K562 (cell line): ENCODE measurements at regions not wholly inside any gene's neighbourhood (a gene's known extent, or its start where the extent isn't known, plus 50 kb on each side); places are given as distances from the start of the nearest gene placed in this dataset.
"Not testable (repeated sequence)": the region's sequence is repeated elsewhere in the genome, so short reads cannot be mapped to it uniquely, and the experiment has no call there.

Experiments used
- ATAC-seq: fragments of 200-7000 bp; cut with Tn5 transposase; 3 replicates; pipeline ENCODE4 v1.9.1; 2020; ENCODE audit warnings: moderate library complexity
- BruUV-seq: library from RNA; stranded (reverse); fragments of 400-500 nt; replicated peaks from 2 replicates; lab custom pipeline; 2021; lab: Mats Ljungman, UMichigan
- CTCF ChIA-PET: fragments of 300-600 bp; formaldehyde crosslinking; extraction: SDS; loops from one replicate; lab custom pipeline; 2021; ENCODE audit warnings: low intra/inter-chr PET ratio; lab: Yijun Ruan, JAX
- POLR2A ChIA-PET: fragments of 300-600, 350-650 bp; sonication (Branson Sonifier 250); formaldehyde crosslinking; extraction: SDS; loops from one replicate; lab custom pipeline; 2021; ENCODE audit warnings: antibody characterized with exemption, inconsistent platforms; lab: Yijun Ruan, JAX
- DNase-seq, 4 experiments: peaks; one replicate each; pipeline versions ENCODE4 v3.0.0 to v3.0.0-alpha.2; 2011 to 2018; ENCODE audit warnings: low spot score in 3 of 4, mixed read lengths in 3 of 4; ENCODE audit errors: extremely low read depth in 1 of 4
- FAIRE-seq: peaks from 2 replicates; lab custom pipeline; 2011; peaks lifted over from hg19 to GRCh38; lab: Jason Lieb, UNC
- H2AFZ ChIP-seq: 2 replicates; pipeline ENCODE4 v1.6.0; 2011; ENCODE audit warnings: low read depth, low read length, control low read depth, inconsistent platforms
- H3K27ac ChIP-seq: fragments of 200-600 bp; 3 replicates; pipeline ENCODE4 v1.8.0; 2011; ENCODE audit warnings: low read depth, mild to moderate bottlenecking, control low read depth, inconsistent platforms, low read length, moderate library complexity, mixed read lengths; ENCODE audit errors: extremely low read depth
- H3K27me3 ChIP-seq, 2 experiments: fragments of 300-600 bp in 1 of 2; 2 replicates in 1 of 2; 3 replicates in 1 of 2; pipeline versions ENCODE4 v1.6.0 to v1.8.0; 2011; ENCODE audit warnings: inconsistent platforms in 2 of 2, low read length in 2 of 2, mild to moderate bottlenecking in 1 of 2, mixed read lengths in 1 of 2, moderate library complexity in 1 of 2; ENCODE audit not compliant: control insufficient read depth in 2 of 2, insufficient read depth in 2 of 2
- H3K36me3 ChIP-seq: fragments of 300-600 bp; 3 replicates; pipeline ENCODE4 v1.8.0; 2011; ENCODE audit warnings: mild to moderate bottlenecking, low read length, inconsistent platforms; ENCODE audit not compliant: control insufficient read depth, insufficient read depth
- H3K4me1 ChIP-seq, 2 experiments: fragments of 200-600 bp in 1 of 2; replicated peaks in 1 of 2; 2 replicates in 1 of 2; 3 replicates in 1 of 2; pipeline versions ENCODE4 v1.5.1 to v1.8.0; 2011; ENCODE audit warnings: inconsistent platforms in 2 of 2, low read length in 2 of 2, mild to moderate bottlenecking in 1 of 2, mixed read lengths in 1 of 2, moderate library complexity in 1 of 2; ENCODE audit not compliant: control insufficient read depth in 2 of 2, insufficient read depth in 2 of 2
- H3K4me2 ChIP-seq: 2 replicates; pipeline ENCODE4 v1.6.1; 2011; ENCODE audit warnings: low read length, control low read depth, inconsistent platforms, mixed read lengths; ENCODE audit not compliant: insufficient read depth
- H3K4me3 ChIP-seq: fragments of 200-600 bp; sonication (generic), shearing (Covaris generic); 2 replicates; pipeline ENCODE4 v1.5.1; 2016; ENCODE audit warnings: control low read depth, inconsistent platforms
- H3K79me2 ChIP-seq: fragments of 200-600 bp; 3 replicates; pipeline ENCODE4 v1.8.0; 2011; ENCODE audit warnings: low read length, inconsistent platforms; ENCODE audit not compliant: control insufficient read depth, insufficient read depth
- H3K9ac ChIP-seq, 2 experiments: 2 replicates each; pipeline versions ENCODE4 v1.6.0 to v1.6.1; 2011; ENCODE audit warnings: low read depth in 2 of 2, low read length in 2 of 2, control low read depth in 1 of 2, inconsistent platforms in 1 of 2, mild to moderate bottlenecking in 1 of 2, mixed read lengths in 1 of 2; ENCODE audit not compliant: insufficient read depth in 1 of 2
- H3K9me1 ChIP-seq: one replicate; pipeline ENCODE4 v1.6.0; 2011; ENCODE audit warnings: inconsistent platforms, mild to moderate bottlenecking, low read length, moderate library complexity; ENCODE audit not compliant: control insufficient read depth, insufficient read depth
- H3K9me3 ChIP-seq: replicated peaks from 2 replicates; pipeline ENCODE4 v1.5.1; 2011; ENCODE audit warnings: low read depth, low read length, inconsistent platforms; ENCODE audit not compliant: control insufficient read depth, insufficient read depth
- H4K20me1 ChIP-seq: replicated peaks from 2 replicates; pipeline ENCODE4 v1.6.1; 2011; ENCODE audit warnings: low read length, inconsistent platforms, mixed read lengths; ENCODE audit not compliant: control insufficient read depth, insufficient read depth
- ZNF444 ChIP-seq: fragments of 250-450 bp; sonication (Bioruptor Pico); IDR thresholded peaks from 2 replicates; pipeline ENCODE4 v1.4.0; 2020; ENCODE audit warnings: mild to moderate bottlenecking, moderate library complexity
- ZNF507 ChIP-seq: conservative IDR thresholded peaks from 2 replicates; pipeline ENCODE4 v1.6.1; 2017; ENCODE audit warnings: missing genetic modification characterization, missing compliant biosample characterization
- WGBS: fragments of 100-300 bp; shearing (Covaris generic); methylation state at CpG from one replicate; pipeline ENCODE4 v1.1.6; 2016; ENCODE audit warnings: low coverage, mixed read lengths; ENCODE audit not compliant: insufficient coverage; ENCODE audit errors: missing lambda C conversion rate; 5-methylcytosine and 5-hydroxymethylcytosine counted together
- in situ Hi-C: fragments of 300-500 bp; cut with MboI; formaldehyde crosslinking; loops from 4 replicates; pipeline ENCODE4 v1.15.0; 2018; ENCODE audit warnings: inconsistent platforms, mixed read lengths
- intact Hi-C: fragments of 100-400 bp; cut with micrococcal nuclease; formaldehyde crosslinking; loops from 2 replicates; pipeline ENCODE4 v1.14.2; 2022
- TF ChIP-seq, protein P1 (sequence below): fragments of 250-450 bp; sonication (Bioruptor Pico); IDR thresholded peaks from 2 replicates; pipeline ENCODE4 v1.5.0; 2020; ENCODE audit warnings: mild to moderate bottlenecking
- TF ChIP-seq, protein P2 (sequence below): fragments of 200-600 bp; sonication (generic); IDR thresholded peaks from one replicate; pipeline ENCODE4 v1.6.1; 2012; ENCODE audit warnings: mild to moderate bottlenecking, low read depth, low read length, inconsistent platforms

DNA sequence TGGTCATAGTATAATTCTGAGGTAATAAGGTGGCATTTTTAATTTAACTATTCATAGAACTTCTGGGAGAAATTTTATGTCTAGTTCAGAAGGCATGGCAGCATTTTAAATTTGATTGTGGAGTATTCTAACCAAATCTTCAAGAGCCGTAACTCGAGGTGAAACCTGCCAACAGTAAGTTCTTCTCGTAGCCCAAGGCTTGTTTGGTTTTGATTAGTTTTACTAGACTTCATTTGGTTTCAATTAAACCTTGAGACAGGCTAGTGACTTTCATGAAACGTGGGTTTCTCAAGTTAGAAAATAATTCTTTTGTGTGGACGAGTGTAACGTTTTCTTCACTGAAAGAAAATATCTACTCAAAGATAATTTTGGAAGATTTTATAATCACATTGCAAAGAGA, 395.5 kb downstream of the USP25 start (continued):
- TF ChIP-seq, protein P1, sequence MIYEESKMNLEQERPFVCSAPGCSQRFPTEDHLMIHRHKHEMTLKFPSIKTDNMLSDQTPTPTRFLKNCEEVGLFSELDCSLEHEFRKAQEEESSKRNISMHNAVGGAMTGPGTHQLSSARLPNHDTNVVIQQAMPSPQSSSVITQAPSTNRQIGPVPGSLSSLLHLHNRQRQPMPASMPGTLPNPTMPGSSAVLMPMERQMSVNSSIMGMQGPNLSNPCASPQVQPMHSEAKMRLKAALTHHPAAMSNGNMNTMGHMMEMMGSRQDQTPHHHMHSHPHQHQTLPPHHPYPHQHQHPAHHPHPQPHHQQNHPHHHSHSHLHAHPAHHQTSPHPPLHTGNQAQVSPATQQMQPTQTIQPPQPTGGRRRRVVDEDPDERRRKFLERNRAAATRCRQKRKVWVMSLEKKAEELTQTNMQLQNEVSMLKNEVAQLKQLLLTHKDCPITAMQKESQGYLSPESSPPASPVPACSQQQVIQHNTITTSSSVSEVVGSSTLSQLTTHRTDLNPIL: no peak
- TF ChIP-seq, protein P2, sequence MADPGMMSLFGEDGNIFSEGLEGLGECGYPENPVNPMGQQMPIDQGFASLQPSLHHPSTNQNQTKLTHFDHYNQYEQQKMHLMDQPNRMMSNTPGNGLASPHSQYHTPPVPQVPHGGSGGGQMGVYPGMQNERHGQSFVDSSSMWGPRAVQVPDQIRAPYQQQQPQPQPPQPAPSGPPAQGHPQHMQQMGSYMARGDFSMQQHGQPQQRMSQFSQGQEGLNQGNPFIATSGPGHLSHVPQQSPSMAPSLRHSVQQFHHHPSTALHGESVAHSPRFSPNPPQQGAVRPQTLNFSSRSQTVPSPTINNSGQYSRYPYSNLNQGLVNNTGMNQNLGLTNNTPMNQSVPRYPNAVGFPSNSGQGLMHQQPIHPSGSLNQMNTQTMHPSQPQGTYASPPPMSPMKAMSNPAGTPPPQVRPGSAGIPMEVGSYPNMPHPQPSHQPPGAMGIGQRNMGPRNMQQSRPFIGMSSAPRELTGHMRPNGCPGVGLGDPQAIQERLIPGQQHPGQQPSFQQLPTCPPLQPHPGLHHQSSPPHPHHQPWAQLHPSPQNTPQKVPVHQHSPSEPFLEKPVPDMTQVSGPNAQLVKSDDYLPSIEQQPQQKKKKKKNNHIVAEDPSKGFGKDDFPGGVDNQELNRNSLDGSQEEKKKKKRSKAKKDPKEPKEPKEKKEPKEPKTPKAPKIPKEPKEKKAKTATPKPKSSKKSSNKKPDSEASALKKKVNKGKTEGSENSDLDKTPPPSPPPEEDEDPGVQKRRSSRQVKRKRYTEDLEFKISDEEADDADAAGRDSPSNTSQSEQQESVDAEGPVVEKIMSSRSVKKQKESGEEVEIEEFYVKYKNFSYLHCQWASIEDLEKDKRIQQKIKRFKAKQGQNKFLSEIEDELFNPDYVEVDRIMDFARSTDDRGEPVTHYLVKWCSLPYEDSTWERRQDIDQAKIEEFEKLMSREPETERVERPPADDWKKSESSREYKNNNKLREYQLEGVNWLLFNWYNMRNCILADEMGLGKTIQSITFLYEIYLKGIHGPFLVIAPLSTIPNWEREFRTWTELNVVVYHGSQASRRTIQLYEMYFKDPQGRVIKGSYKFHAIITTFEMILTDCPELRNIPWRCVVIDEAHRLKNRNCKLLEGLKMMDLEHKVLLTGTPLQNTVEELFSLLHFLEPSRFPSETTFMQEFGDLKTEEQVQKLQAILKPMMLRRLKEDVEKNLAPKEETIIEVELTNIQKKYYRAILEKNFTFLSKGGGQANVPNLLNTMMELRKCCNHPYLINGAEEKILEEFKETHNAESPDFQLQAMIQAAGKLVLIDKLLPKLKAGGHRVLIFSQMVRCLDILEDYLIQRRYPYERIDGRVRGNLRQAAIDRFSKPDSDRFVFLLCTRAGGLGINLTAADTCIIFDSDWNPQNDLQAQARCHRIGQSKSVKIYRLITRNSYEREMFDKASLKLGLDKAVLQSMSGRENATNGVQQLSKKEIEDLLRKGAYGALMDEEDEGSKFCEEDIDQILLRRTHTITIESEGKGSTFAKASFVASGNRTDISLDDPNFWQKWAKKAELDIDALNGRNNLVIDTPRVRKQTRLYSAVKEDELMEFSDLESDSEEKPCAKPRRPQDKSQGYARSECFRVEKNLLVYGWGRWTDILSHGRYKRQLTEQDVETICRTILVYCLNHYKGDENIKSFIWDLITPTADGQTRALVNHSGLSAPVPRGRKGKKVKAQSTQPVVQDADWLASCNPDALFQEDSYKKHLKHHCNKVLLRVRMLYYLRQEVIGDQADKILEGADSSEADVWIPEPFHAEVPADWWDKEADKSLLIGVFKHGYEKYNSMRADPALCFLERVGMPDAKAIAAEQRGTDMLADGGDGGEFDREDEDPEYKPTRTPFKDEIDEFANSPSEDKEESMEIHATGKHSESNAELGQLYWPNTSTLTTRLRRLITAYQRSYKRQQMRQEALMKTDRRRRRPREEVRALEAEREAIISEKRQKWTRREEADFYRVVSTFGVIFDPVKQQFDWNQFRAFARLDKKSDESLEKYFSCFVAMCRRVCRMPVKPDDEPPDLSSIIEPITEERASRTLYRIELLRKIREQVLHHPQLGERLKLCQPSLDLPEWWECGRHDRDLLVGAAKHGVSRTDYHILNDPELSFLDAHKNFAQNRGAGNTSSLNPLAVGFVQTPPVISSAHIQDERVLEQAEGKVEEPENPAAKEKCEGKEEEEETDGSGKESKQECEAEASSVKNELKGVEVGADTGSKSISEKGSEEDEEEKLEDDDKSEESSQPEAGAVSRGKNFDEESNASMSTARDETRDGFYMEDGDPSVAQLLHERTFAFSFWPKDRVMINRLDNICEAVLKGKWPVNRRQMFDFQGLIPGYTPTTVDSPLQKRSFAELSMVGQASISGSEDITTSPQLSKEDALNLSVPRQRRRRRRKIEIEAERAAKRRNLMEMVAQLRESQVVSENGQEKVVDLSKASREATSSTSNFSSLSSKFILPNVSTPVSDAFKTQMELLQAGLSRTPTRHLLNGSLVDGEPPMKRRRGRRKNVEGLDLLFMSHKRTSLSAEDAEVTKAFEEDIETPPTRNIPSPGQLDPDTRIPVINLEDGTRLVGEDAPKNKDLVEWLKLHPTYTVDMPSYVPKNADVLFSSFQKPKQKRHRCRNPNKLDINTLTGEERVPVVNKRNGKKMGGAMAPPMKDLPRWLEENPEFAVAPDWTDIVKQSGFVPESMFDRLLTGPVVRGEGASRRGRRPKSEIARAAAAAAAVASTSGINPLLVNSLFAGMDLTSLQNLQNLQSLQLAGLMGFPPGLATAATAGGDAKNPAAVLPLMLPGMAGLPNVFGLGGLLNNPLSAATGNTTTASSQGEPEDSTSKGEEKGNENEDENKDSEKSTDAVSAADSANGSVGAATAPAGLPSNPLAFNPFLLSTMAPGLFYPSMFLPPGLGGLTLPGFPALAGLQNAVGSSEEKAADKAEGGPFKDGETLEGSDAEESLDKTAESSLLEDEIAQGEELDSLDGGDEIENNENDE: no peak
- no peak for TF ChIP-seq ZNF507 (tag)
- TF ChIP-seq ZNF444 (CRISPR knock-in tag): no peak
- TF ChIP-seq, all 486 proteins: peak for 0

DNA sequence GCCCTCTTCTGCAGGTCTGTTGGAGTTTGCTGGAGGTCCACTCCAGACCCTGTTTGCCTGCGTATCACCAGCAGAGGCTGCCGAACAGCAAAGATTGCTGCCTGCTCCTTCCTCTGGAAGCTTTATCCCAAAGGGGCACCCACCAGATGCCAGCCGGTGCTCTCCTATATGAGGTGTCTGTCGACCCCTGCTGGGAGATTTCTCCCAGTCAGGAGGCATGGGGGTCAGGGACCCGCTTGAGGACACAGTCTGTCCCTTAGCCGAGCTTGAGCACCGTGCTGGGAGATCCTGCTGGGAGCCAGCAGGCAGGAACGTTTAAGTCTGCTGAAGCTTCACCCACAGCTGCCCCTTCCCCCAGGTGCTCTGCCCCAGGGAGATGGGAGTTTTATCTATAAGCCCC, 402.7 kb downstream of the USP25 start:
- H3K4me2 ChIP-seq, H3K4me3 ChIP-seq, in situ Hi-C loops, H3K36me3 ChIP-seq, H3K79me2 ChIP-seq, POLR2A ChIA-PET, FAIRE-seq, H3K9ac ChIP-seq, H4K20me1 ChIP-seq, H3K9me1 ChIP-seq, H3K9me3 ChIP-seq, H3K27me3 ChIP-seq, H3K27ac ChIP-seq, H2AFZ ChIP-seq, H3K4me1 ChIP-seq, DNase-seq, BruUV-seq, intact Hi-C loops, ATAC-seq, CTCF ChIA-PET: not testable (repeated sequence)
- WGBS: 0% methylated on average over 8 of the region's 8 CpGs
